ENCODE measurements at regions not wholly inside any gene's neighbourhood (a gene's known extent, or its start where the extent isn't known, plus 50 kb on each side); places are given as distances from the start of the nearest gene placed in this dataset.

- H3K9me3 ChIP-seq (ENCODE audit: control insufficient read depth, insufficient read depth, low read length) = no peaks in the 10 kb centered on the region
- no peaks in the 10 kb centered on the region for H3K27me3 ChIP-seq (ENCODE audit: control insufficient read depth, low read length)
- no peaks in the 10 kb centered on the region for H3K36me3 ChIP-seq (ENCODE audit: control insufficient read depth, low read length)
- no peaks in the 10 kb centered on the region for H3K9me2 ChIP-seq (replicated peaks; ENCODE audit: control insufficient read depth, low read length)
- no peaks in the 10 kb centered on the region for H3K79me2 ChIP-seq (ENCODE audit: control insufficient read depth, low read length)
- no peak overlapping the region for H3K4me2 ChIP-seq (ENCODE audit: low read length)
- no peaks in the 10 kb centered on the region for H3F3A ChIP-seq (ENCODE audit: control insufficient read depth, insufficient read depth)
- H3K4me3 ChIP-seq (ENCODE audit: low read length) = no peak overlapping the region
- H4K20me1 ChIP-seq (ENCODE audit: control insufficient read depth, insufficient read depth, low read depth, low read length) = no peaks in the 10 kb centered on the region
- H3K4me1 ChIP-seq (ENCODE audit: control insufficient read depth, low read length) = no peaks in the 10 kb centered on the region
- TF ChIP-seq CTCF (IDR thresholded peaks at IDR 0.05; ENCODE audit: low read depth, low read length, poor library complexity, severe bottlenecking) (no peak), EZH2phosphoT487 (IDR thresholded peaks at IDR 0.05; ENCODE audit: borderline replicate concordance, low read length) (no peak)
- H3K27ac ChIP-seq (ENCODE audit: low read depth, low read length) = no peak overlapping the region
Measured at GRCh38 chr9:80076162-80076561, 504.4 kb downstream of the TLE4 start.

- Histone ChIP-seq H3K36me3 (ENCODE audit: control insufficient read depth, low read length) (no peaks in the 10 kb centered on the region), H3K9me2 (replicated peaks; ENCODE audit: control insufficient read depth, low read length) (no peaks in the 10 kb centered on the region), H3K4me1 (ENCODE audit: control insufficient read depth, low read length) (no peaks in the 10 kb centered on the region), H3K4me2 (ENCODE audit: low read length) (no peak overlapping the region), H3K79me2 (ENCODE audit: control insufficient read depth, low read length) (no peaks in the 10 kb centered on the region), H3F3A (ENCODE audit: control insufficient read depth, insufficient read depth) (no peaks in the 10 kb centered on the region), H3K4me3 (ENCODE audit: low read length) (no peak overlapping the region), H3K27me3 (ENCODE audit: control insufficient read depth, low read length) (no peaks in the 10 kb centered on the region), H3K27ac (ENCODE audit: low read depth, low read length) (no peak overlapping the region), H4K20me1 (ENCODE audit: control insufficient read depth, insufficient read depth, low read depth, low read length) (no peaks in the 10 kb centered on the region), H3K9me3 (ENCODE audit: control insufficient read depth, insufficient read depth, low read length) (no peaks in the 10 kb centered on the region)
- no peak for TF ChIP-seq CTCF (IDR thresholded peaks at IDR 0.05; ENCODE audit: low read depth, low read length, poor library complexity, severe bottlenecking)
- no peak for TF ChIP-seq EZH2phosphoT487 (IDR thresholded peaks at IDR 0.05; ENCODE audit: borderline replicate concordance, low read length)
Measured at GRCh38 chr9:80074439-80074838, 502.7 kb downstream of the TLE4 start.

- no peak overlapping the region for H3K4me3 ChIP-seq (ENCODE audit: low read length)
- no peaks in the 10 kb centered on the region for H3K9me2 ChIP-seq (replicated peaks; ENCODE audit: control insufficient read depth, low read length)
- no peaks in the 10 kb centered on the region for H3K9me3 ChIP-seq (ENCODE audit: control insufficient read depth, insufficient read depth, low read length)
- H3K27ac ChIP-seq (ENCODE audit: low read depth, low read length) = no peak overlapping the region
- no peaks in the 10 kb centered on the region for H3K79me2 ChIP-seq (ENCODE audit: control insufficient read depth, low read length)
- H3K27me3 ChIP-seq (ENCODE audit: control insufficient read depth, low read length) = no peaks in the 10 kb centered on the region
- H4K20me1 ChIP-seq (ENCODE audit: control insufficient read depth, insufficient read depth, low read depth, low read length) = no peaks in the 10 kb centered on the region
- H3K4me2 ChIP-seq (ENCODE audit: low read length) = no peak overlapping the region
- no peak for TF ChIP-seq EZH2phosphoT487 (IDR thresholded peaks at IDR 0.05; ENCODE audit: borderline replicate concordance, low read length)
- no peaks in the 10 kb centered on the region for H3K36me3 ChIP-seq (ENCODE audit: control insufficient read depth, low read length)
- H3F3A ChIP-seq (ENCODE audit: control insufficient read depth, insufficient read depth) = no peaks in the 10 kb centered on the region
- no peaks in the 10 kb centered on the region for H3K4me1 ChIP-seq (ENCODE audit: control insufficient read depth, low read length)
Measured at GRCh38 chr9:80072451-80072850, 500.7 kb downstream of the TLE4 start.

- Histone ChIP-seq H3F3A (ENCODE audit: control insufficient read depth, insufficient read depth) (no peaks in the 10 kb centered on the region), H3K9me2 (replicated peaks; ENCODE audit: control insufficient read depth, low read length) (no peaks in the 10 kb centered on the region), H3K27ac (ENCODE audit: low read depth, low read length) (no peak overlapping the region), H3K4me3 (ENCODE audit: low read length) (no peak overlapping the region), H3K4me2 (ENCODE audit: low read length) (no peak overlapping the region), H3K9me3 (ENCODE audit: control insufficient read depth, insufficient read depth, low read length) (no peaks in the 10 kb centered on the region), H3K79me2 (ENCODE audit: control insufficient read depth, low read length) (no peaks in the 10 kb centered on the region), H3K27me3 (ENCODE audit: control insufficient read depth, low read length) (no peaks in the 10 kb centered on the region), H4K20me1 (ENCODE audit: control insufficient read depth, insufficient read depth, low read depth, low read length) (no peaks in the 10 kb centered on the region), H3K36me3 (ENCODE audit: control insufficient read depth, low read length) (no peaks in the 10 kb centered on the region), H3K4me1 (ENCODE audit: control insufficient read depth, low read length) (no peaks in the 10 kb centered on the region)
- TF ChIP-seq EZH2phosphoT487 (IDR thresholded peaks at IDR 0.05; ENCODE audit: borderline replicate concordance, low read length) = no peak
- no peak for TF ChIP-seq CTCF (IDR thresholded peaks at IDR 0.05; ENCODE audit: low read depth, low read length, poor library complexity, severe bottlenecking)
Measured at GRCh38 chr9:80070071-80070742, 498.4 kb downstream of the TLE4 start.
